SU-DHL-6 (cell line): ENCODE measurements at regions not wholly inside any gene's neighbourhood (a gene's known extent, or its start where the extent isn't known, plus 50 kb on each side); places are given as distances from the start of the nearest gene placed in this dataset.

Experiments used
- H2AFZ ChIP-seq: fragments of 200-600 bp; sonication (generic); 2 replicates; pipeline ENCODE4 v1.6.1; 2014; ENCODE audit warnings: low read depth, mild to moderate bottlenecking, moderate library complexity, mixed read lengths, antibody characterized with exemption, low read length; ENCODE audit not compliant: severe bottlenecking
- H3F3A ChIP-seq: fragments of 200-600 bp; shearing (Covaris generic); 2 replicates; pipeline ENCODE4 v1.6.0; 2016; ENCODE audit warnings: antibody characterized with exemption, mild to moderate bottlenecking; ENCODE audit not compliant: insufficient read depth
- H3K27ac ChIP-seq: fragments of 200-600 bp; sonication (generic); 2 replicates; pipeline ENCODE4 v1.5.1; 2016; ENCODE audit warnings: low read depth, mild to moderate bottlenecking, low read length, moderate library complexity, mixed read lengths
- H3K27me3 ChIP-seq: fragments of 200-600 bp; sonication (generic), shearing (Covaris generic); 2 replicates; pipeline ENCODE4 v1.6.0; 2014; ENCODE audit warnings: mild to moderate bottlenecking, low read length
- H3K36me3 ChIP-seq: fragments of 200-600 bp; sonication (generic); 2 replicates; pipeline ENCODE4 v1.6.1; 2014; ENCODE audit warnings: mild to moderate bottlenecking, low read length, mixed read lengths
- H3K4me2 ChIP-seq: fragments of 300-600, 200-600 bp; shearing (Covaris generic), sonication (generic); 2 replicates; pipeline ENCODE4 v1.6.0; 2014; ENCODE audit warnings: low read length, low read depth, mild to moderate bottlenecking; ENCODE audit not compliant: poor library complexity, severe bottlenecking
- H3K4me3 ChIP-seq: fragments of 200-600 bp; sonication (generic); 2 replicates; pipeline ENCODE4 v1.5.1; 2014; ENCODE audit warnings: antibody characterized with exemption, low read length, mild to moderate bottlenecking, mixed read lengths; ENCODE audit not compliant: insufficient read depth, poor library complexity, severe bottlenecking
- H3K79me2 ChIP-seq: fragments of 200-600 bp; sonication (generic); 2 replicates; pipeline ENCODE4 v1.6.1; 2014; ENCODE audit warnings: mild to moderate bottlenecking, low read length, moderate library complexity; ENCODE audit not compliant: insufficient read depth
- H3K9ac ChIP-seq: fragments of 200-600 bp; sonication (generic); 2 replicates; pipeline ENCODE4 v1.7.0; 2014; ENCODE audit warnings: mild to moderate bottlenecking, low read length
- H3K9me2 ChIP-seq: fragments of 200-600 bp; sonication (generic); replicated peaks from 2 replicates; pipeline ENCODE4 v1.6.1; 2014; ENCODE audit warnings: low read length; ENCODE audit not compliant: insufficient read depth
- H3K9me3 ChIP-seq: fragments of 200-600 bp; sonication (generic); 2 replicates; pipeline ENCODE4 v1.6.1; 2014; ENCODE audit warnings: low read length, mixed read lengths; ENCODE audit not compliant: insufficient read depth
- H4K20me1 ChIP-seq: fragments of 200-600 bp; sonication (generic); 2 replicates; pipeline ENCODE4 v1.6.1; 2014; ENCODE audit warnings: low read depth, mild to moderate bottlenecking, antibody characterized with exemption, low read length, moderate library complexity, mixed read lengths
- EZH2phosphoT487 ChIP-seq: fragments of 200-600 bp; sonication (generic), shearing (Covaris generic); conservative IDR thresholded peaks from 2 replicates; pipeline ENCODE4 v1.6.1; 2018; ENCODE audit warnings: mild to moderate bottlenecking, antibody characterized with exemption, low read length, moderate library complexity, mixed read lengths
- TF ChIP-seq, protein P1 (sequence below): fragments of 200-600 bp; sonication (generic); IDR thresholded peaks from one replicate; pipeline ENCODE4 v1.5.1; 2017; ENCODE audit warnings: antibody characterized with exemption, mild to moderate bottlenecking, low read length, moderate library complexity; ENCODE audit not compliant: insufficient read depth, poor library complexity, severe bottlenecking

GRCh38 chr5:13611604-13612003 is 332.9 kb downstream of the DNAH5 start:
- Histone ChIP-seq H3K4me3 (no peak overlapping the region), H4K20me1 (no peaks in the 10 kb centered on the region), H3K36me3 (no peaks in the 10 kb centered on the region), H3K27ac (no peak overlapping the region), H3K9ac (no peak overlapping the region), H3F3A (no peaks in the 10 kb centered on the region), H3K4me2 (no peak overlapping the region), H3K27me3 (no peaks in the 10 kb centered on the region), H3K9me3 (no peaks in the 10 kb centered on the region), H2AFZ (no peak overlapping the region), H3K9me2 (no peaks in the 10 kb centered on the region), H3K79me2 (no peaks in the 10 kb centered on the region)
- TF ChIP-seq, protein P1, sequence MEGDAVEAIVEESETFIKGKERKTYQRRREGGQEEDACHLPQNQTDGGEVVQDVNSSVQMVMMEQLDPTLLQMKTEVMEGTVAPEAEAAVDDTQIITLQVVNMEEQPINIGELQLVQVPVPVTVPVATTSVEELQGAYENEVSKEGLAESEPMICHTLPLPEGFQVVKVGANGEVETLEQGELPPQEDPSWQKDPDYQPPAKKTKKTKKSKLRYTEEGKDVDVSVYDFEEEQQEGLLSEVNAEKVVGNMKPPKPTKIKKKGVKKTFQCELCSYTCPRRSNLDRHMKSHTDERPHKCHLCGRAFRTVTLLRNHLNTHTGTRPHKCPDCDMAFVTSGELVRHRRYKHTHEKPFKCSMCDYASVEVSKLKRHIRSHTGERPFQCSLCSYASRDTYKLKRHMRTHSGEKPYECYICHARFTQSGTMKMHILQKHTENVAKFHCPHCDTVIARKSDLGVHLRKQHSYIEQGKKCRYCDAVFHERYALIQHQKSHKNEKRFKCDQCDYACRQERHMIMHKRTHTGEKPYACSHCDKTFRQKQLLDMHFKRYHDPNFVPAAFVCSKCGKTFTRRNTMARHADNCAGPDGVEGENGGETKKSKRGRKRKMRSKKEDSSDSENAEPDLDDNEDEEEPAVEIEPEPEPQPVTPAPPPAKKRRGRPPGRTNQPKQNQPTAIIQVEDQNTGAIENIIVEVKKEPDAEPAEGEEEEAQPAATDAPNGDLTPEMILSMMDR = no peak
- TF ChIP-seq EZH2phosphoT487 = no peak

GRCh38 chr5:13609504-13609903 is 335.0 kb downstream of the DNAH5 start:
- no peaks in the 10 kb centered on the region for H3F3A ChIP-seq
- H3K36me3 ChIP-seq = no peaks in the 10 kb centered on the region
- no peaks in the 10 kb centered on the region for H3K9me2 ChIP-seq
- no peaks in the 10 kb centered on the region for H3K79me2 ChIP-seq
- H2AFZ ChIP-seq = no peak overlapping the region
- no peak for TF ChIP-seq EZH2phosphoT487
- TF ChIP-seq, protein P1 = no peak
- H3K9me3 ChIP-seq = no peaks in the 10 kb centered on the region
- no peaks in the 10 kb centered on the region for H3K27me3 ChIP-seq
- no peak overlapping the region for H3K4me2 ChIP-seq
- H3K27ac ChIP-seq = no peak overlapping the region
- H3K4me3 ChIP-seq = no peak overlapping the region
- no peak overlapping the region for H3K9ac ChIP-seq
- no peaks in the 10 kb centered on the region for H4K20me1 ChIP-seq

GRCh38 chr5:13606051-13606450 is 338.4 kb downstream of the DNAH5 start:
- Histone ChIP-seq H3K79me2 (no peaks in the 10 kb centered on the region), H4K20me1 (no peaks in the 10 kb centered on the region), H2AFZ (no peak overlapping the region), H3K9ac (no peak overlapping the region), H3K27me3 (no peaks in the 10 kb centered on the region), H3K4me2 (no peak overlapping the region), H3K9me2 (no peaks in the 10 kb centered on the region), H3K36me3 (no peaks in the 10 kb centered on the region), H3K9me3 (no peaks in the 10 kb centered on the region), H3K4me3 (no peak overlapping the region), H3K27ac (no peak overlapping the region), H3F3A (no peaks in the 10 kb centered on the region)
- TF ChIP-seq, protein P1 = no peak
- no peak for TF ChIP-seq EZH2phosphoT487
